ENCODE measurements at regions not wholly inside any gene's neighbourhood (a gene's known extent, or its start where the extent isn't known, plus 50 kb on each side); places are given as distances from the start of the nearest gene placed in this dataset.

DNA sequence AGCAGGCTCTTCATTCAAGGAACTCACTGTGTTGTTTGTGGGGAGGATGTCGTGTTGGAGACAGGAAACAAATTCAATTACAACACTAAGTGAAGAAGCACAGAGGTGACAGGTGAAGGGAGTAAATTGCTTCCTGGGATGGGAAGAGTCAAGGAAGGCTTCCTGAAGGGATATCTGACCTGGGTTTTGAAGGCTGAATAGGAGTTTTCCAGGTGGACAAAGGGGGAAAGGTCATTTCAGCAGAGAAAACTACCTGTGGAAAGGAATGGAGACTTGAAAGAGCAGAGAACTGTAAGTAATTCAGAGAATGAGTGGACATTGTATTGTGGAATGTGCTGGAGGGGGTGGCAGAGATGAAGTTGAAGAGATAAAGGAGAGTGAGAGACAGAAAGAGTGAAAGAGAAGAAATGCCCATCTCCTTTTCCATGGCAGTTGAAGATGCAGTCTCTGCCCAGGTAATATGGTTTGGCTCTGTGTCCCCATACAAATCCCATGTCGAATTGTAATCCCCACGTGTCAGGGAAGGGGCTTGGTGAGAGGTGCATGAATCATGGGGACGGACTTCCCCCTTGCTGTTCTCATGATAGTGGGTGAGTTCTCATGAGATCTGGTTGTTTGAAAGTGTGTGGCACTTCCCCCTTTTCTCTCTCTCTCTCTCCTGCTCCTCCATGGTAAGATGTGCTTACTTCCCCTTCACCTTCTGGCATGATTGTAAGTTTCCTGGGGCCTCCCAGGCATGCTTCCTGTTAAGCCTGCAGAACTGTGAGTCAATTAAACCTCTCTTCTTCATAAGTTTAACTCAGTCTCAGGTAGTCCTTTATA is 205.7 kb upstream of the BCOR start (continued):
- TF ChIP-seq, protein P1, sequence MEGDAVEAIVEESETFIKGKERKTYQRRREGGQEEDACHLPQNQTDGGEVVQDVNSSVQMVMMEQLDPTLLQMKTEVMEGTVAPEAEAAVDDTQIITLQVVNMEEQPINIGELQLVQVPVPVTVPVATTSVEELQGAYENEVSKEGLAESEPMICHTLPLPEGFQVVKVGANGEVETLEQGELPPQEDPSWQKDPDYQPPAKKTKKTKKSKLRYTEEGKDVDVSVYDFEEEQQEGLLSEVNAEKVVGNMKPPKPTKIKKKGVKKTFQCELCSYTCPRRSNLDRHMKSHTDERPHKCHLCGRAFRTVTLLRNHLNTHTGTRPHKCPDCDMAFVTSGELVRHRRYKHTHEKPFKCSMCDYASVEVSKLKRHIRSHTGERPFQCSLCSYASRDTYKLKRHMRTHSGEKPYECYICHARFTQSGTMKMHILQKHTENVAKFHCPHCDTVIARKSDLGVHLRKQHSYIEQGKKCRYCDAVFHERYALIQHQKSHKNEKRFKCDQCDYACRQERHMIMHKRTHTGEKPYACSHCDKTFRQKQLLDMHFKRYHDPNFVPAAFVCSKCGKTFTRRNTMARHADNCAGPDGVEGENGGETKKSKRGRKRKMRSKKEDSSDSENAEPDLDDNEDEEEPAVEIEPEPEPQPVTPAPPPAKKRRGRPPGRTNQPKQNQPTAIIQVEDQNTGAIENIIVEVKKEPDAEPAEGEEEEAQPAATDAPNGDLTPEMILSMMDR (IDR thresholded peaks at IDR 0.05) = no peak
- TF ChIP-seq NR3C1 (IDR thresholded peaks at IDR 0.05) (no peak), MAFK (IDR thresholded peaks at IDR 0.05; ENCODE audit: partially characterized antibody) (no peak)
- TF ChIP-seq, protein P2, sequence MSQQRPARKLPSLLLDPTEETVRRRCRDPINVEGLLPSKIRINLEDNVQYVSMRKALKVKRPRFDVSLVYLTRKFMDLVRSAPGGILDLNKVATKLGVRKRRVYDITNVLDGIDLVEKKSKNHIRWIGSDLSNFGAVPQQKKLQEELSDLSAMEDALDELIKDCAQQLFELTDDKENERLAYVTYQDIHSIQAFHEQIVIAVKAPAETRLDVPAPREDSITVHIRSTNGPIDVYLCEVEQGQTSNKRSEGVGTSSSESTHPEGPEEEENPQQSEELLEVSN (IDR thresholded peaks at IDR 0.05; ENCODE audit: borderline replicate concordance, low read depth) = no peak
- TF ChIP-seq, protein P3, sequence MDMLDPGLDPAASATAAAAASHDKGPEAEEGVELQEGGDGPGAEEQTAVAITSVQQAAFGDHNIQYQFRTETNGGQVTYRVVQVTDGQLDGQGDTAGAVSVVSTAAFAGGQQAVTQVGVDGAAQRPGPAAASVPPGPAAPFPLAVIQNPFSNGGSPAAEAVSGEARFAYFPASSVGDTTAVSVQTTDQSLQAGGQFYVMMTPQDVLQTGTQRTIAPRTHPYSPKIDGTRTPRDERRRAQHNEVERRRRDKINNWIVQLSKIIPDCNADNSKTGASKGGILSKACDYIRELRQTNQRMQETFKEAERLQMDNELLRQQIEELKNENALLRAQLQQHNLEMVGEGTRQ (IDR thresholded peaks at IDR 0.05) = no peak

DNA sequence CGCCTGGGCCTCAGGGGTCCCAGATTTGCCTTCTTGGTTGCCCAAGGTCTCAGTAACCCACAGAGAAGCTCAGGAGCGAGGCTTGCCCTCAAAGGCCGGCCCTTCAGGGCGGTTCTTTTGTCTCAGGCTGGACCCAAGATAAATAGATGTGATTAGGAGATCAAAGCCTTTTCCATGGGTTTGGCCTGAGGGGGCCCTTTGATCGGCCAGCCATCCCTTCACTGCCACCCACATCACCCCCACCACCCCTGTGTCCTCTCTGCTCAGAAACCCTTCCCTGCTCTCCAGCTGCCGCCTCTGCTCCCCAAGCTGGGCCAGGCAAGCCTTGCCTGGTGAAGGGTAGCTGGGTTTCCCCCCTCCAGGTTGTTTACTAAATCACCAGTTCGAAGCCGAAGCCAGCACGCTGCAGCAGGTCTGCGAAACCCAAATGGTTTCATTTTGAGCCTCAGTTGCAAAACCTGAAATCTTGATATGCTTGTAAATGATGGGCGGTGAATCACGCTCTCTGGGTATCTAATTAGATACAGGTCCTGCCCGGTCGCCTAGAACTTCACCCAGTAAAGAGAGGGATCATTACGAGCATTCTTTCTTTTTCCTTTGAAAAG is 202.6 kb upstream of the BCOR start:
- ATAC-seq = no peak
- no peak for DNase-seq (ENCODE audit: low read depth in 1 of 2, low spot score in 1 of 2)
- H3K9me3 ChIP-seq = no peaks in the 10 kb centered on the region
- ChIA-PET POLR2A (no interaction called here), CTCF (no interaction called here)
- H3K27ac ChIP-seq = no peak overlapping the region
- H3K4me3 ChIP-seq = no peak overlapping the region
- TF ChIP-seq CHD2 (IDR thresholded peaks at IDR 0.05; ENCODE audit: low read length, partially characterized antibody) (no peak), EHMT2 (IDR thresholded peaks at IDR 0.05; ENCODE audit: low read depth) (no peak), ESRRA (IDR thresholded peaks at IDR 0.05; ENCODE audit: borderline replicate concordance, low read length) (no peak), JUN (IDR thresholded peaks at IDR 0.05) (no peak), MAFK (IDR thresholded peaks at IDR 0.05; ENCODE audit: partially characterized antibody) (no peak), CBX2 (IDR thresholded peaks at IDR 0.05; ENCODE audit: borderline replicate concordance, low read depth) (no peak), EP300 (IDR thresholded peaks at IDR 0.05) (no peak), HEYL (CRISPR knock-in tag; IDR thresholded peaks at IDR 0.05) (no peak), SMC3 (IDR thresholded peaks at IDR 0.05) (no peak), NR3C1 (IDR thresholded peaks at IDR 0.05) (no peak), HOXB13 (CRISPR knock-in tag; IDR thresholded peaks at IDR 0.05; ENCODE audit: low read depth) (no peak), HOXB5 (CRISPR knock-in tag; IDR thresholded peaks at IDR 0.05) (no peak), RARB (CRISPR knock-in tag; IDR thresholded peaks at IDR 0.05) (no peak), FOXS1 (CRISPR knock-in tag; IDR thresholded peaks at IDR 0.05) (no peak)
- TF ChIP-seq, protein P1 (IDR thresholded peaks at IDR 0.05) = no peak
- TF ChIP-seq, protein P4, sequence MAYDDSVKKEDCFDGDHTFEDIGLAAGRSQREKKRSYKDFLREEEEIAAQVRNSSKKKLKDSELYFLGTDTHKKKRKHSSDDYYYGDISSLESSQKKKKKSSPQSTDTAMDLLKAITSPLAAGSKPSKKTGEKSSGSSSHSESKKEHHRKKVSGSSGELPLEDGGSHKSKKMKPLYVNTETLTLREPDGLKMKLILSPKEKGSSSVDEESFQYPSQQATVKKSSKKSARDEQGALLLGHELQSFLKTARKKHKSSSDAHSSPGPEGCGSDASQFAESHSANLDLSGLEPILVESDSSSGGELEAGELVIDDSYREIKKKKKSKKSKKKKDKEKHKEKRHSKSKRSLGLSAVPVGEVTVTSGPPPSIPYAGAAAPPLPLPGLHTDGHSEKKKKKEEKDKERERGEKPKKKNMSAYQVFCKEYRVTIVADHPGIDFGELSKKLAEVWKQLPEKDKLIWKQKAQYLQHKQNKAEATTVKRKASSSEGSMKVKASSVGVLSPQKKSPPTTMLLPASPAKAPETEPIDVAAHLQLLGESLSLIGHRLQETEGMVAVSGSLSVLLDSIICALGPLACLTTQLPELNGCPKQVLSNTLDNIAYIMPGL (CRISPR knock-in tag; IDR thresholded peaks at IDR 0.05; ENCODE audit: borderline replicate concordance) = no peak
- FAIRE-seq = no peak
- H3K4me1 ChIP-seq = no peaks in the 10 kb centered on the region
- 87% methylated on average over 11 of the region's 15 CpGs for WGBS (ENCODE audit: missing lambda C conversion rate)
- H3K4me2 ChIP-seq = no peak overlapping the region
